Stimulated activated CD4-positive, alpha-beta T cell treated with anti-CD3 and anti-CD28 coated beads, TNF-alpha, amount 100 ng/mL, for 1 hour (primary cell): ENCODE measurements at regions not wholly inside any gene's neighbourhood (a gene's known extent, or its start where the extent isn't known, plus 50 kb on each side); places are given as distances from the start of the nearest gene placed in this dataset.
A peak's percentile ranks its signal among the peaks of the same experiment; 100 is the strongest.

Source experiments
- DNase-seq, 3 donors: peaks; one replicate each; pipeline ENCODE4 v3.0.0-alpha.2; 2020; ENCODE audit warnings: low read depth in 3 of 3, low spot score in 1 of 3

GRCh38 chr2:59889305-59889704 lies 664.1 kb downstream of the BCL11A start:
- no peak for DNase-seq

- no peak for DNase-seq
These were observed 664.7 kb downstream of the BCL11A start for GRCh38 chr2:59888706-59889105.

GRCh38 chr2:59888015-59888414 lies 665.4 kb downstream of the BCL11A start:
- DNase-seq, result peak in 2 of 3 donors; percentile 8 to 9

GRCh38 chr2:59887366-59887765 lies 666.1 kb downstream of the BCL11A start:
- no peak for DNase-seq

- no peak for DNase-seq
These were observed 666.7 kb downstream of the BCL11A start for GRCh38 chr2:59886759-59887158.

- DNase-seq, result no peak
These were observed 667.9 kb downstream of the BCL11A start for GRCh38 chr2:59885541-59885940.

GRCh38 chr2:59884166-59884565 lies 669.3 kb downstream of the BCL11A start:
- no peak for DNase-seq

- DNase-seq, result no peak
These were observed 670.6 kb downstream of the BCL11A start for GRCh38 chr2:59882822-59883221.

GRCh38 chr2:59882279-59882678 lies 671.2 kb downstream of the BCL11A start:
- DNase-seq, result no peak

GRCh38 chr2:59881218-59881617 lies 672.2 kb downstream of the BCL11A start:
- DNase-seq, result no peak

GRCh38 chr2:59879700-59880131 lies 673.7 kb downstream of the BCL11A start:
- DNase-seq, result no peak

- no peak for DNase-seq
These were observed 677.6 kb downstream of the BCL11A start for GRCh38 chr2:59875836-59876235.

GRCh38 chr2:59874971-59875755 lies 678.3 kb downstream of the BCL11A start:
- DNase-seq, result no peak

- DNase-seq, result no peak
These were observed 679.1 kb downstream of the BCL11A start for GRCh38 chr2:59874361-59874760.

GRCh38 chr2:59871830-59872229 lies 681.6 kb downstream of the BCL11A start:
- no peak for DNase-seq

- DNase-seq, result no peak
These were observed 684.5 kb downstream of the BCL11A start for GRCh38 chr2:59868981-59869380.

GRCh38 chr2:59866436-59866835 lies 687.0 kb downstream of the BCL11A start:
- DNase-seq, result no peak

GRCh38 chr2:59858540-59858939 lies 694.9 kb downstream of the BCL11A start:
- no peak for DNase-seq

GRCh38 chr2:59857109-59857508 lies 696.3 kb downstream of the BCL11A start:
- DNase-seq, result no peak

GRCh38 chr2:59856391-59856790 lies 697.1 kb downstream of the BCL11A start:
- no peak for DNase-seq

- DNase-seq, result no peak
These were observed 700.4 kb downstream of the BCL11A start for GRCh38 chr2:59853032-59853431.

GRCh38 chr2:59851836-59852475 lies 701.5 kb downstream of the BCL11A start:
- no peak for DNase-seq

- no peak for DNase-seq
These were observed 702.9 kb downstream of the BCL11A start for GRCh38 chr2:59850554-59850953.
